ENCODE measurements at regions not wholly inside any gene's neighbourhood (a gene's known extent, or its start where the extent isn't known, plus 50 kb on each side); places are given as distances from the start of the nearest gene placed in this dataset.

GRCh38 chr5:167478188-167478587 lies 813.3 kb upstream of the WWC1 start:
- Histone ChIP-seq H3K4me1 (no peaks in the 10 kb centered on the region), H3K36me3 (no peaks in the 10 kb centered on the region), H3K27ac (no peak overlapping the region), H3K27me3 (no peaks in the 10 kb centered on the region), H3K4me3 (no peak overlapping the region), H3K9me3 (no peaks in the 10 kb centered on the region)
- ATAC-seq (peak in 1 of 4 donors; percentile 37), DNase-seq (no peak)
- 27% methylated on average over 2 of the region's 2 CpGs for WGBS (ENCODE audit: insufficient coverage, low coverage, low lambda C conversion rate, missing lambda C conversion rate)
- intact Hi-C loops (cut with DNase I) = no loop called here
- TF ChIP-seq, protein P1, sequence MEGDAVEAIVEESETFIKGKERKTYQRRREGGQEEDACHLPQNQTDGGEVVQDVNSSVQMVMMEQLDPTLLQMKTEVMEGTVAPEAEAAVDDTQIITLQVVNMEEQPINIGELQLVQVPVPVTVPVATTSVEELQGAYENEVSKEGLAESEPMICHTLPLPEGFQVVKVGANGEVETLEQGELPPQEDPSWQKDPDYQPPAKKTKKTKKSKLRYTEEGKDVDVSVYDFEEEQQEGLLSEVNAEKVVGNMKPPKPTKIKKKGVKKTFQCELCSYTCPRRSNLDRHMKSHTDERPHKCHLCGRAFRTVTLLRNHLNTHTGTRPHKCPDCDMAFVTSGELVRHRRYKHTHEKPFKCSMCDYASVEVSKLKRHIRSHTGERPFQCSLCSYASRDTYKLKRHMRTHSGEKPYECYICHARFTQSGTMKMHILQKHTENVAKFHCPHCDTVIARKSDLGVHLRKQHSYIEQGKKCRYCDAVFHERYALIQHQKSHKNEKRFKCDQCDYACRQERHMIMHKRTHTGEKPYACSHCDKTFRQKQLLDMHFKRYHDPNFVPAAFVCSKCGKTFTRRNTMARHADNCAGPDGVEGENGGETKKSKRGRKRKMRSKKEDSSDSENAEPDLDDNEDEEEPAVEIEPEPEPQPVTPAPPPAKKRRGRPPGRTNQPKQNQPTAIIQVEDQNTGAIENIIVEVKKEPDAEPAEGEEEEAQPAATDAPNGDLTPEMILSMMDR (IDR thresholded peaks at IDR 0.05) = no peak
- no peak for TF ChIP-seq POLR2A (IDR thresholded peaks at IDR 0.05)

GRCh38 chr5:167479779-167480178 lies 811.7 kb upstream of the WWC1 start:
- TF ChIP-seq, protein P1 (IDR thresholded peaks at IDR 0.05) = no peak
- TF ChIP-seq POLR2A (IDR thresholded peaks at IDR 0.05) = no peak
- ATAC-seq (no peak), DNase-seq (no peak)
- 83% methylated on average over 4 of the region's 4 CpGs for WGBS (ENCODE audit: insufficient coverage, low coverage, low lambda C conversion rate, missing lambda C conversion rate)
- Histone ChIP-seq H3K27ac (no peak overlapping the region), H3K4me3 (no peak overlapping the region), H3K4me1 (no peaks in the 10 kb centered on the region), H3K27me3 (no peaks in the 10 kb centered on the region), H3K9me3 (no peaks in the 10 kb centered on the region), H3K36me3 (no peaks in the 10 kb centered on the region)
- intact Hi-C loops (cut with DNase I) = no loop called here

DNA sequence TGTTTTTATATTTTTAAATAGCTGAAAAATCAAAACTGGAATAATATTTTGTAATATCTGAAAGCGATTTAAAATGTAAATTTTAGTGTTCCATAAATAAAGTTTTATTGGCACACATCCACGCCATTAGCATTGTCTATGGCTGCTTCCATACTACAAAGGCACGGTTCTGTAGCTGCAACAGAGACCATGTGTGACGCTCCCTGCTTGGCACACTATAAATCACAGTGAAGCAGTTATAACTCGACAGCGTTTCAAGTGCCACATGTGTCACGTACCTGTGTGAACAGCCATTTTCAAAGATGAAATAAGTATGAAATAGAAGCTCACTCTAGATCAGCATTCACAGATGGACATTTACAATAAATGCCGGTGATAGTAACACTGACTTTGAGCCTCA lies 810.1 kb upstream of the WWC1 start:
- ATAC-seq (no peak), DNase-seq (no peak)
- intact Hi-C loops (cut with DNase I) = no loop called here
- TF ChIP-seq POLR2A (IDR thresholded peaks at IDR 0.05) = no peak
- TF ChIP-seq, protein P1 (IDR thresholded peaks at IDR 0.05) = no peak
- no peaks in the 10 kb centered on the region for H3K4me1 ChIP-seq
- no peaks in the 10 kb centered on the region for H3K27me3 ChIP-seq
- WGBS (ENCODE audit: insufficient coverage, low coverage, low lambda C conversion rate, missing lambda C conversion rate) = 92% methylated on average over 8 of the region's 8 CpGs
- H3K27ac ChIP-seq = no peak overlapping the region
- H3K36me3 ChIP-seq = no peaks in the 10 kb centered on the region
- no peaks in the 10 kb centered on the region for H3K9me3 ChIP-seq
- H3K4me3 ChIP-seq = no peak overlapping the region

- Histone ChIP-seq H3K9me3 (no peaks in the 10 kb centered on the region), H3K4me1 (no peaks in the 10 kb centered on the region), H3K36me3 (no peaks in the 10 kb centered on the region), H3K4me3 (no peak overlapping the region), H3K27me3 (no peaks in the 10 kb centered on the region), H3K27ac (no peak overlapping the region)
- DNase-seq = no peak
- no peak for TF ChIP-seq POLR2A (IDR thresholded peaks at IDR 0.05)
- TF ChIP-seq, protein P1 (IDR thresholded peaks at IDR 0.05) = no peak
- no peak for ATAC-seq
- 90% methylated on average over 2 of the region's 2 CpGs for WGBS (ENCODE audit: insufficient coverage, low coverage, low lambda C conversion rate, missing lambda C conversion rate)
- intact Hi-C loops (cut with DNase I) = no loop called here
Measured at GRCh38 chr5:167482555-167482954, 808.9 kb upstream of the WWC1 start.
